GM21825 (cell line): ENCODE measurements at regions not wholly inside any gene's neighbourhood (a gene's known extent, or its start where the extent isn't known, plus 50 kb on each side); places are given as distances from the start of the nearest gene placed in this dataset.
"Not testable (repeated sequence)": the region's sequence is repeated elsewhere in the genome, so short reads cannot be mapped to it uniquely, and the experiment has no call there.

Experiments
- ATAC-seq: cut with Tn5 transposase; IDR thresholded peaks from one replicate; pipeline ENCODE4 v1.9.1; 2021; ENCODE audit warnings: mild to moderate bottlenecking, moderate library complexity; ENCODE audit not compliant: unreplicated experiment

DNA sequence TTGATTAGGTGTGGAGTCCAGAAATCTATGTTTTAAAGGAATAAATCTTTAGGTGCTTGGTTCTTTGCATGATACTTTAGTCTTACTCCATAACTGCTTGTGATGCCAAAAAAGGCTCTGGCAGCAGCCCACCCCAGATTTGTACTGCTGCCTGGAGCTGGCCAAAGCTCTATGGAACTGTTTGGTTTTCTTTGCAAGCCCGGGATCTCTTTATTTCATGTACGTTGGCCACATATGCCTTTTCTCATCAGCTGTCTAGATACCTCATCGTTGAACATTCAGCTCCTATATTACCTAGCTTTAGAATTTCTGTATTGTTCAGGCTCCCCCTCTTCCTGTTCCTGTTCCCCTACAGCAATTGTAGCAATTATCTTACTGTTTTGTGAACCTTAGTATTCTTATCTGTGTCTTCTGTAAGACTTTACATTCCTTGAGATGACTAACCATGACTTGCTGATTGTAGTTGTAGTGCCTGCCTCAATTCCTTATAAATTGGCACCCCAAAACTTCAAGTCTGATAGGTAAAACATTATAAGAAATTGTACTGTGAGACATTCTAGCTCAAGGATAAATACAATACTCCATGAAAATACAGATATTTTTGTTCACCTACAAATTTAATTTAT, 199.4 kb upstream of the GPRIN3 start:
- no peak for ATAC-seq

DNA sequence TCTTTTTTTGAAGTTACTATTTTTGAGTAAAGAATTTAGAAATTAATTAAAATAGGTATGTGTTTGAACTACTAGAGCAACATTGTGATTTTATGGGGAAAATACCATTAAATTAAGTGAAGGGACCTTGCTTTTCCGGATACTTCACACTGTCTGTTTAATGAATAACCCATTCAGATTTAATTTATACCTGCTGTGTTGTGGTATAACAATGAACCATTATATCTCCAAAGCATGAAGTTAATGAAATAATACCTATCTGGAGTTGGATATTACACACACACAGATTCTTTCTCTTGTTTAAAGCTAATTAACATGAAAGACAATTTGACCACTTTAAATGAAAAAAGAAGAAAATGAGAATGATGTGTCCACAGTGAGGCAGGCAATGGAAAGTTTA, 195.0 kb upstream of the GPRIN3 start:
- ATAC-seq, result no peak

- no peak for ATAC-seq
These were observed 190.1 kb upstream of the GPRIN3 start for GRCh38 chr4:89497517-89498308.

DNA sequence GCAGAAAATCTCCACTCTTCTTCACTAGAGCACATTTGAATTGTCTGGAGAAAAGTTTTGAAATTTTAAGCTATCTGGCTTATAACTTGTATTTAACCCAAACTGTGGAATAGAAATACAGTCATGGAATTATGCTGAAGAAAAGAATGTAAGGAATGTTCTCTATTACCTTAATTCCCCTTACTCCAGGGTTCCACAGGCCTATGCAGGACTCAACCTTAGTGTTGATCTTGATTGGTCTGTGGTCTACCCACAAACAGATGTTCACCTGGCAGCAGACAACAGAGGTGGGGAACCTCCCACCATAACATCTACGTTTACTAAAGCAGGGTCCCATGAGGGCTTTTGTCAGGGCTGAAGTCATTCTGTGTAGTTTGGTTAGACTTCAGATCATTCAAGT, 189.3 kb upstream of the GPRIN3 start:
- no peak for ATAC-seq

DNA sequence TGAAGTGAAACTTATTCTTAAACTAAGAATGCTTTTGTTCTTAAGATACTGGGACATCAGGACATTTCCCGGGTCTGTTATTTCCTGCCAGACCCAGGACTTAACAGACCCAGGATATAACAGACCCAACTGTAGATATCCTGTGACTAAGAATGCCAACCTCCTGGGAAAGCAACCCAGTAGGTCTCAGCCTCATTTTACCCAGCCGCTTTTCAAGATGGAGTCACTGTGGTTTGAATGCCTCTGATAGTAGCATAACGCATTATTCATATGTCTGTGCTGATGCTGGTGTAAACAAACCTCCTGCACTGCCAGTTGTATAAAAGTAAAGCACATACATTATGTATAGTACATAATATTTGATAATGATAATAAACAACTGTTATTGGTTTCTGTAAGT, 185.8 kb upstream of the GPRIN3 start:
- ATAC-seq, result no peak

DNA sequence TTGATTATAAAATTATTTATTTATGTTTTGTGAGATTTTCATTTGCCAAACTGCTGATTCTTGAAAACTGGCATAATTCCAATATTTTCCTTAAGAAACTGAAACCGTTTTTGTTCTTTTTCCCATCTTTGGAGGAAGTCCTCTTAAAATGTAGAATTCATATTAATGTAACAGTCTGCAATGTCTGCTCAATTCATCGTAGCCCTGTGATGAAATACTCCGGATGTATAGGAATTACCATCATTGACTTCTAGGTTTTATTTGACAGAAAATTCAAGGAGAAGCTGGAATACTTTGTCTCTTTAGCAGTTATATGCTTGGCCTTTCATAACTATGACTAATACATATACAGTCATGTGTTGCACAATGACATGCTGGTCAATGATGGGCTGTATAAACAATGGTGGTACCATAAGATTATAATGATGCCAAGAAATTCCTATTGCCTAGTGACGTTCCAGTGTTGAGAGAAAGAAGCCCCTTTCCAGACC, 185.0 kb upstream of the GPRIN3 start:
- ATAC-seq, result no peak

- ATAC-seq, result no peak
These were observed 184.2 kb upstream of the GPRIN3 start for GRCh38 chr4:89491761-89492160.

DNA sequence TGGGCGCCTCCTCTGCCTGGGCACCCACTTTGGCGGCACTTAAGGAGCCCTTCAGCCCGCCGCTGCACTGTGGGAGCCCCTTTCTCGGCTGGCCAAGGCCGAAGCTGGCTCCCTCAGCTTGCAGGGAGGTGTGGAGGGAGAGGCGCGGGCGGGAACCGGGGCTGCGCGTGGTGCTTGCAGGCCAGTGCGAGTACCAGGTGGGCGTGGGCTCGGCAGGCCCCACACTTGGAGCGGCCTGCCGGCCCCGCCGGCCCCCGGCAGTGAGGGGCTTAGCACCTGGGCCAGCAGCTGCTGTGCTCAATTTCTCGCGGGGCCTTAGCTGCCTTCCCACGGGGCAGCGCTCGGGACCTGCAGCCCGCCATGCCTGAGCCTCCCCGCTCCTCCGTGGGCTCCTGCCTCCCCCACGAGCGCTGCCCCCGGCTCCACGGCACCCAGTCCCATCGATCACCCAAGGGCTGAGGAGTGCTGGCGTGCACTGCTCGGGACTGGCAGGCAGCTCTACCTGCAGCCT, 182.4 kb upstream of the GPRIN3 start:
- ATAC-seq, result not testable (repeated sequence)

DNA sequence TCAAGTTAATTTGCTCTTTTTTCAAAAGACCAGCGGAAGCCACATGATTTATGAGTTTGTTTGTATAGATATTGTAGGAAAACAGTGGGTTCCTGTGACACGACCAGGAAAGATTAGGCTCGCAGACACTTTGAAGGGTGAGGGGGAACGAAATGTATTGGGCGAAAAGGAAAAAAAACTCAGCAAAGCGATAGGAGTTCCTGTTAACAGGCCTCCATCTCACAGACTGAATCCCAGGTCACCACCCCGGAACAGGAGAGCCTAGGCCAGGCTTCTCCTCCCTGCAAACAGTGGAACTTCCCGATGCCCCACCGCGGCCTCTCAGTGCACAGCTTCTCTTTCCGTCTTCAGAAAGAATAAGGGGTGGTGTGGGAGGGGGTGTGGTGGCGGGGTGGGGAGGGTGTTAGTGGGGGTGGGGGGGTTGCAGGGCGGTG, 181.8 kb upstream of the GPRIN3 start:
- ATAC-seq, result no peak

DNA sequence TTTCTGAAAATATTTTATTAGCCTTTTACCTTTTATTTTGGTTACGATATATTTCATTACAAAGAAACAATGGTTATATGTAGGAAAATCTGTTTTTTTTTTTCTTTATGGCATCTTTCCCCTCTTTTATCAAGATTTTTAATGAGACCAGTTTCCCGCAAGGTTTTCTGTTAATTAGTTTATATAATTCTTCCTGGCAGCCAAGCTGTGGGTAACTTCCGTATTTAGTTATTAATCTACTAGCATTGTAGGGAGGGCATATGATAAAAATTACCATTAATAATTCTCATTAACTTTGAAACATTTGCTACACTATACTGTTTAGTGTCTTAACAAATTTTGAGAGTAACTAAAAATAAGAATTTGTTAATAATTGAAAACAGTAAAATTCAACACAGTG, 181.1 kb upstream of the GPRIN3 start:
- ATAC-seq, result no peak

DNA sequence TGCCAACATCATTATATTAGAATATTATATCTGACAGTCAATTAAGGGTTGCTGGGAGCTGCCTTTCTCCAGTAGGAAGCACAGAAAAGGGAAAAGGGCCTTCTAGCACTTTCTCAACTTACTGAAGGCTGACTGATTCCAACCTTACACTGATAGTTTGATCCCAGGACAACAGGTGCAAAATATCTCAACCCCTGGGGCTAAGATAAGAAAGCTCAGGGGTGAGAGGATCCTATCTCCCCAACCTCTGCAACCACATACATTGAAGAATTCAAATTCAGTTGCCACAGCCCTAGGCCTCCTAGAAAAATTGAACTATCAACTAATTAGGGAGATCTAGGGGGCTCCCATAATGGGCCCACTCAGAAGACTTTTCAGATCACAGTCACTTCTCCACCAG, 179.1 kb upstream of the GPRIN3 start:
- ATAC-seq, result no peak

- peak; percentile 59 for ATAC-seq
These were observed 178.4 kb upstream of the GPRIN3 start for GRCh38 chr4:89486042-89486441.

- no peak for ATAC-seq
These were observed 176.2 kb upstream of the GPRIN3 start for GRCh38 chr4:89483833-89484232.

GRCh38 chr4:89482926-89483595, 175.5 kb upstream of the GPRIN3 start:
- ATAC-seq, result no peak

- peak; percentile 88 for ATAC-seq
These were observed 174.7 kb upstream of the GPRIN3 start for GRCh38 chr4:89482251-89482650.

GRCh38 chr4:89469930-89470375, 162.4 kb upstream of the GPRIN3 start:
- ATAC-seq, result peak; percentile 93

- ATAC-seq, result peak; percentile 18
These were observed 161.9 kb upstream of the GPRIN3 start for GRCh38 chr4:89469516-89469915.

DNA sequence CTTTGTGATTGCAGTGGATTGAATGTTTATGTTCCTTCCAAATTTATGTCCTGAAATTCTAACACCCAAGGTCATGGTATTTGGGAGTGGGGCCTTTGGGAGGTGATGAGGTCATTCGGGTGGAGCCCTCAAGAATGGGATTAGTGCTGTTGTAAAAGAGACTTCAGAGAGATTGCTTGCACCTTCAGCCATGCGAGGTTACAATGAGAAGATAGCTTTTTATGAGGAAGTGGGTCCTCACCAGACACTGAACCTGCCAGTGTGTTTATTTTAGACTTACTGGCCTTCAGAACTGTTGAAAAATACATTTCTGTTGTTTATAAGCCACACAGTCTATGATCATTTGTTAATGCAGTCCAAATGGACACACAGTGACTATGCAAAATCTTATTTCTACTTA, 161.0 kb upstream of the GPRIN3 start:
- ATAC-seq, result no peak

GRCh38 chr4:89463341-89463740, 155.7 kb upstream of the GPRIN3 start:
- no peak for ATAC-seq

- ATAC-seq, result no peak
These were observed 139.9 kb upstream of the GPRIN3 start for GRCh38 chr4:89447543-89447942.

GRCh38 chr4:89446193-89446592, 138.6 kb upstream of the GPRIN3 start:
- ATAC-seq, result no peak

DNA sequence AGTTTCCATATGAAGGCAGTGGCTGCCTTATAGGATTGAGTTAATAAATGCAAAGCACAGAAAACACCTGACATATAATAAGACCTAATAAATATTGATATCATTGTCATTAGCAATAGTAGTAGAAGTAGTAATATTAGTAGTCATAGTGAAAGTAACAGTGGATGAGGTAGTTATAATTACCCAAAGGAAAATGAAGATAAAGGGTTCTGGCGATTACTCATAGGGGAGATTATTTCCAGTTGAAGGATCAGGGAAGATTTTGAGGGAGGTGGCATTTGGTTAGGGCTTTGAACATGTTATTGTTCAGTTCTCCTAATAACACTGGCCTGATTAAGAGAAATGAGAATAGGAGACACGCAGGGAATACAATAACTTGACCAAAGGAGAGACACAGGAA, 131.9 kb upstream of the GPRIN3 start:
- no peak for ATAC-seq
